ENCODE measurements at regions not wholly inside any gene's neighbourhood (a gene's known extent, or its start where the extent isn't known, plus 50 kb on each side); places are given as distances from the start of the nearest gene placed in this dataset.

DNA sequence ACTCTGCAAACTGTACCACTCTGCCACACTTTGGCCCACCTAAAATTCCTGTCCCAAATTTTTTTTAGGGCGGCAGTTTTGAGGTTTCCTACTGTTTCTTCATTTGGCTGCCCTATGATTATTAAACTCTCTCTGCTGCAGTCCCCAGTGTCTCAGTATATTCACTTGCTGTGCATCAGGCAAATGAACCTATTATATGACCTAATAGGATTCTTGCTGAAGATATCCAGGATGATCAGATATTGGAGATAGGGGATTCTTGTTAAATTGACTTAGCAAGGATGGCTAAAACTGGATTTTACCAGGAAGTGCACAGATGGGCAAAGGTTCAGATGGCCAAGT, 410.8 kb upstream of the DDI1 start:
- DNase-seq, result no peak

DNA sequence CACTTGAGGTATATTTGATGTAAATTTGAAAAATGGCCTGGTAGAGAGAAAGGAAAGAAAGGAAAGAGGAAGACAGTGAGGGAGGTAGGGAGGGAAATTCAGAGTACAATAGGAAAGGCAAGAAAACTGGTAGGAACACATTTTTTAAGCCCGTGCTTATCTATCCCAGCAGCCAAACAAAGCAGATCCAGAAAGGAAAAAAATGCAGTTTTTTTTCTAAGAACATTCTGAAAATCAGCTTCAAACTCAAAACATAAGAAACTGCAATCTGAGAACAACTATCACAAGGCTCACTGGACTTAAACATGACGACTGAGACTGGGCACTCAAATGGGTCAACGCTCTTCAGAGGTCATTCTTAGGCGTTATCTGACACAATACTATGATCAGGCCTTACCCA, 408.3 kb upstream of the DDI1 start:
- DNase-seq, result no peak

DNA sequence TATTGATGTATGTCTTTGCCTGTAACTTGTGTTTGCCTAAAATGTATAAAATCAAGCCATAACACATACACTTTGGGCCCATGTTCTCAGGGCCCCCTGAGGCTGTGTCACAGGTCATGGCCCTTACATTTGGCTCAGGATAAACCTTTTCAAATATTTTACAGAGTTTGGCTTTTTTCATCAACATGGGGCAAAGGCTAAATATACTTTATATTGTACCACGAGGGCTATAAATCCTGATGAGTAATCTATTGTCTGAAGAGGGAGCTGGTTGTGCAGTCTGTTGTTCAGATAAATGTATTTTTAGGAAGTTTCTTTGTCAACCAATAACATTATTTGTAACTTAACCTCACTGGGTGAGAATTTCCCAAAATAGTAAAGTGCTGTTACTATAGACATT, 404.6 kb upstream of the DDI1 start:
- no peak for DNase-seq

DNA sequence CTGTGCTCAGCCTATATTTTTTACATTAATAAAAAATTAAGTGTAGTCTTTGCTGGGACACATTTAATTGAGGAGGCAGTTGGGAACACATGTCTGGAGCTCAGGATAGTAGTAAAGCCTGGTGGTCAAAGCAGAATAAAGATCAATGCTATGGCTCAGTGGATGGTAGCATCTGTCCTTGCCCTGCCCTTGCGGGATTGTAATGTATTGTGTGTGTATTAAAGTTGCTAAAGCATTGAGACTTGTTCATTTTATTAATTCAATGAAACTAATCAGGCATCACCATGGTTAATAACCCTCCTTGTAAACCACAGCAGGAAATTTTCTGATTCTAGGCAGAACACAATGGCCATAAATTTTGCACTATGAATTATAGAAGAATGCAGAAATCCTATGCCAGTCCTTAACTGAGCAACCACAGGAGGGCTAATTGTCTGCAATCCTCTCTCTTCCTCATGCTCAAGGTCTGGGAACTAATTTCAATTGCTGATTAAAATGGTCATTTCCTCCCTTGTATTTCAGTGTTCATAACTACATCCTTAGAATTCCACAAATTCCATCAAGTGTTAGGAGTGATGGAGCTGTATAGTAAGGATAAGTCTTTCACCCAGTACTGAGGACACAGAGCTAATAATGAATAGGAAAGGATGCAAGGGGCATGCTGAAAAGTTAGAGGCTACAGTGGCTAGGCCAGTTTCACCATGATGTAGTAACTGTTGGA, 403.2 kb upstream of the DDI1 start:
- no peak for DNase-seq

DNA sequence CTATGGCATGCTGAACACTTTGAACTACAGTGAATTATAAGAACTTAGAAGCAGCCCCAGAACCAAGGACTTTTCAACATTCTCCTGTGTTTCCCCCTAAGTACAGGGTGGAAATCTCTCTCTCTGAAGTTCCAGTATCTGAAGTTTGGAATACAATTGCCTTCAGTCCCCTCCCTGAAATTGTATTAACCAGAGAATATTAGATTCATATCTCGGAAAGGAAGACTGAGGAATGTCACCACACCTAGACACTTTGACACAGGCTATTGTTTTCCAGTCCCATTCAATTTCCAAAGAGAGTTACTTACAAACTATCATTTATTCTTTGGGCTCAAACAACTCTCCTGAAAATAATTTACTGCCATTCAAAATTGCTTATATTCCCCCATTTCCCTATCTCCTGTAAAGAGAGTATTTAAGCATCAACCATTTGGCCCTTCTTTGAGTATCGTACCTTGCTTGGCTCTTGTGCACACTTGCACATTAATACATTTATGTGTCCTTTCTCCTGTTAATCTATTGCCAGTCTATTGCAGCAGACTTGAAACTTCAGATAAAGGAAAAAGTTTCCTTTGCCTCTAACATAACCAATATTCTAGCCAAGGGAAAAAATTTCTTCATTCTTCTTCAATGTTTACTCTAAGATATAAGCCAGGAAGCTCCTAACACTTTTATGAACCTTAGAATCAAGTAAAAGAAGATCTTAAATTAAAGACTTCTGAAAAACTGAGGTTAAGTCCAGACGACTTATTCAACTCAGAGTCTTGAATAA, 402.4 kb upstream of the DDI1 start:
- DNase-seq, result no peak

DNA sequence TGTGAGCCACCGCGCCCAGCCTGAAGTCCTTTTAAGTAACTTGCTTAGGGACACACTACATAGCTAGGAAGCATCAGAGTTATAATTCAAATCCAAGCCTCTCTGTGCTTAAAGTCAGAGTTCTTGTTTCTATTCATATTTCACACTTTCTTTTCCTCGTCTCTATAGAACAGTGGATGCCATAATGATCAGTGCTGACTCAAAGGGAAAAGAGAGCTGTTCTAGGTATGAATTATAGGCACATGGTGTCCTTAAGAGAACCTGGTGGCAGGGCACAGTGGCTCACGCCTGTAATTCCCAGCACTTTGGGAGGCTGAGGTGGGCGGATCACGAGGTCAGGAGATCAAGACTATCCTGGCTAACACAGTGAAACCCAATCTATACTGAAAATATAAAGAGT, 400.2 kb upstream of the DDI1 start:
- DNase-seq, result no peak

DNA sequence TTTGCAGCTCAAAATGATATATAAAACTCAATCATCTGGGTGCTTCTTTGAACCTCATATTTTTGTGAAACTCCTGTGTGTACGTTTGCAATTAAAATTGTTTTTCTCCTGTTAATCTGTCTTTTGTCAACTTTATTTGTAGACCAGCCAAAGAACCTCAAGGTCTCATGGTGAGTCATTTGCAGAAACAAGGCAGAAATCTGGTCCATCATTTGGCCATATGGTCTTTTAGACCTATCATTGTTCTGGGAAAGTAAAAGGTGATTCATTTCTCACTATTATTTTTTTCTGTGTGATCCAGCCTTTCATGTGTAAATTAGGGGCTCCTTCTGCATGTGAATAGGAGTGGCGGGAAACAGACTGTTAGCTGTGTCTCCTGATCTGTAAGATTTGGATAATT, 399.1 kb upstream of the DDI1 start:
- no peak for DNase-seq

DNA sequence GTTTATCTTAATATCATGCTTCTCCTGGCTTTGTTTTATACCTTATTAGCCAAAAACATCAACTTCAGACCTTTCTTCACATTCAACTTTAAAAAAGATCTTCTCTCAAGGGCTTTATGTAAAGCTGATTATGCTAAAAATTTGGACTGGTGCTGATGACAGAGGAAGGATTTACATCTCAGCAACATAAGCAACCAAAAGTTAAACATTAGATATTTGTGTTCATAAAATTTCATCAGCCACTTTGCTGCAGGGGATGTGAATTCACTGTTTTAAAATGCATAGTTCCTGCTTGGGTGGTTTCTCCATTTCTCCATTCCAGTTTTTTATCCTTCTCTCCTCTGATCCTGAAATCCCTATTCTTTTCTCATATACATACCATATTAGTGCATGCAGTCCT, 398.6 kb upstream of the DDI1 start:
- DNase-seq, result no peak

DNA sequence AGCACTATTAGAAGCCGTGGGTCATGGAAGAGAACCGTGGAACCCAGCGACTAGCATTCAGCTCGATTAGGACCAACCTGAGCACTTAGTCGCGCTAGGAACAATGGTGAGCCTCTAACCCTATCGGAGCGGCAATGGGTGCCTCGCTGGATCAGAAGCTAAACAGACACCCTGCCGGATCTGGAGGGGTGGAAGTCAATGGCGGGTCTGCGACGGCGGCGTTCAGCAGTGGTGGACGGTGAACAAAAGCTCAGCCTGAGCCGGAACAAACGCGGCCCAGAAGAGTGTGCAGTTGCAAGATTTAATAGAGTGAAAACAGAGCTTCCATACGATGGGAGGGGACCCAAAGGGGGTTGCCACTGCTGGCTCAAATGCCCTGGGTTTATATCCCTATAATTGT, 391.8 kb upstream of the DDI1 start:
- no peak for DNase-seq

DNA sequence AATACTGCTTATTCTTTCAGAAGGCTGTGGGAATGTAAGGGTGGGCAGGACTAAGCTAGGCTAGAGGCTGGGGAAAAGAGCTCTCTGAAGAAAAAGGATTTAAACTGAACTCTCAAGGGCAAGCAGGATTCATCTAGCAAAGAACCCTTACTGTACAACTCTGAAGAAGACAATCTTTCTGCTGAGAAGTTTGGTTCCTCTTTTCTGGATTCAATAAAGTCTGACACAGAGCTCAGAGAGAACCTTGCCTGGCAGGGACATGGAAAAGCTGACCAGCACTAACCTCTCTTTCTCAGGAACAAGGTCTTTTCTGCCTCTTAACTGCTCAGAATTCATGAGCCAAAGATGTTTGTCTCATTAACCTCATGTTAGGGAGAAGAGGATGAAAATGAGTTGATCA, 388.4 kb upstream of the DDI1 start:
- DNase-seq, result no peak

DNA sequence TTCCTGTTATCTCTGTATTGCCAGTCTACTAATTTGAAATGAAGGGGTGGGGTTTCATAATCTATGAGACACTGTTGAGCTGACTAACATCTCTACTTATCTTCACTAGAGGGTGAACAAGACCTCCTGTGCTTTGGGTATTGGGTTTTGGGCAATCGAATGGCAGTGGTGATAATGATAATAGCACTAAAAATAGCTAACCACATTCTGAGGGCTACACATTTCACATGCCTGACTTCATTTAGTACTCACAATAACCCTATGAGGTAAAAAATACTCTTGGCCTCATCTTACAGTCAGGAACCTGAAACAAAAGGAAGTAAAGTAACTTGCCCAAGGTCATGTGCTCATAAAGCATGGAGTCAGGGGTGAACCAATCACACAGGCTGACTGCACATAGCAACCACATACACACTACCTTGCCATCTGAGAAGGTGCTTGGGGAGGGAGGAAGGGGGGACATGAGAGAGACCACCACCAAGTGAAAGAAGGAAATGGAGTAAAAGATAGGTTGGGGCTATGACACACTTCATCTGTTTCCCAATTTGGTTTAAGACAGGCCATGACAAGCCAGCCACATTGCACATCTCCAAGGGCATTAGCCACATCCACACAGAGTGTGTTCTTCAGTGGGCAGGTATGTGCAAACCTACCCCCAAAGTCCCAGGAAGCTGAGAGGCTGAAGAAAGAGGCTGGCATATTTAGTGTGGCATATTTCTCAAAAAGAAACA, 387.6 kb upstream of the DDI1 start:
- DNase-seq, result no peak

DNA sequence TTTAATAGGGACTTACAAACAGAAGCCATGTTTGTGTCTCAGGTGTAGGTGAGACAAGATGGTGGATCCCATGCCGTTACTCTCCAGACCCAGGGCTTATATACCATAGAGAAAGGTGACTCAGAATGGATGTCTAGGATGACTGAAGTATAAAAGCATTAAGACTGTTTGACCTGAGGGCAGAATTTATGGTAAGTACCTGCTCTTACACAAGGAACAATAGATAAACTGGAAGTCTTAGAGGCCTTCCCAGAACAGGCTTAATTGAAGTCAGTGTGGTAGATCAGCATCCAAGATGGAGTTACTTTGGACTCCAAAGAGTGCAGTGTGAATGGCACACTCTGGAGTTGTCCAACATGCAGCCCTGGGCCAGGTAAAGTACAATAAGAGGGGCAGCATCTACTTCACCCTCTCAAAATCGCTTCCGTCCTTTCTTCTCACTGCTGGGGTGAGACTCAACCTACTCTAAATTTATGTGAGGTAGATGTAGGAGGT, 387.0 kb upstream of the DDI1 start:
- no peak for DNase-seq

DNA sequence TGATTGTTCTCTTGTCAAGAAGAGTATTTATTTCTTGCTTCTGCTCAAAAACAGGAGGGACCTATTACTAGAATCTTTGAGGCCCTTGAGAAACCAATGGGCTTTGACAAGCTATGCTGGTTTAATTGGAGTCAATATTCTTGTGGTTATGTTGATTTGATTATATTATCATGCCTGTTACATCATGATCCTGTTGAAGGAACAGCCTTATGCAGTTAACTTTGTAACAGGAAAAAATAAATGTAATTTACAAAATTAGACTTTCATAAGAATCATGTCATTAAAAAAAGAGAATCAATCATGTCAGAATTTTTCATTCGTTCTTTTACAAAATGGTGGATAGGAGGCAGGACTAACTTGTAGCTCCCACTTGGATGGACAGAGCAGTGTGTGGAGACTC, 386.1 kb upstream of the DDI1 start:
- DNase-seq, result no peak

DNA sequence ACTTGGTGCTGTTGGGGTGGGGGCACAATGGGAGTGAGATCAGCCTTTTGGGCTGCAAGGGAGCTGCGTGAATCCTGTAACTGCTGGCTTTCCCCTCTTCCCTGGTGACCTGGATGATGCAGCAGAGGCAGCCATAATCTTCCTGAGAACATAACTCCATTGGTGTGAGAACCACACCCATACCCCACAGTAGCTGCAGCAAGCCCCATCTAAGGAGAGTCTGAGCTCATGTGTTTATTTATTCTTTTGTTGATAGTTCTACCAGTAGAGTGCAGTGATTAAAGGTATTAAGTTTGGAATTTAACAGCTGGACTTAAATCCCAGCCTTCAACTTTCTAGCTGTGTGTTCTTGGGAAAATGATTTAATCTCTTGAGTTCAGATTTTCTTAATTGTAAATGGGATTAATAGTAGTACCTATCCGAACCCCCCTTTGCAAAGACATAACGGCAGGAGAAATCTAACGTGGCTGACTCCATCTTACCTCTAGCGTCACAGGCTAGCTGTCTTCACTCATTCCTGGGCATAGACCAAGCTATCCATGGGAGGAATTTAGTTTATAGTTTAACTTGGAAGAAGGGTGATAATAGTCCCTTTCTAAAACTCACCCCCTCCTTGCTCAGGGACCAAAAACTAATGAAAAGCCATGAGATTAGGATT, 385.0 kb upstream of the DDI1 start:
- no peak for DNase-seq

DNA sequence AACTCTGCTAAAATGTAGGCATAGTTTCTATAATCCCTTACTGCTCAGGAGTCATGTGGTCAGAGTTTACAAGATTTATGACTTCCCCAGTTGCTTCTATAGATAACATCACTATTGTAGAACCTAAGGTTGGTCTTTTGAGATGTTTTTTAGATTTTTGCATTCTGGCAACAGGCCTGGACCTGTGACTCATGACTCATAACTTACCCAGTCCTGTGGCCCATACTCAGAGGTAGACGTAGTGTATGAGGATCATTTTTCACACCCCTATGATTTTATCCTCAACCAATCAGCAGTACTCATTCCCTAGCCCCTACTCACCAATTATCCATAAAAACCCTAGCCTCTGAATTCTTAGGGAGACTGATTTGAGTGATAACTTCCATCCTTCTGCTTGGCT, 384.4 kb upstream of the DDI1 start:
- no peak for DNase-seq

DNA sequence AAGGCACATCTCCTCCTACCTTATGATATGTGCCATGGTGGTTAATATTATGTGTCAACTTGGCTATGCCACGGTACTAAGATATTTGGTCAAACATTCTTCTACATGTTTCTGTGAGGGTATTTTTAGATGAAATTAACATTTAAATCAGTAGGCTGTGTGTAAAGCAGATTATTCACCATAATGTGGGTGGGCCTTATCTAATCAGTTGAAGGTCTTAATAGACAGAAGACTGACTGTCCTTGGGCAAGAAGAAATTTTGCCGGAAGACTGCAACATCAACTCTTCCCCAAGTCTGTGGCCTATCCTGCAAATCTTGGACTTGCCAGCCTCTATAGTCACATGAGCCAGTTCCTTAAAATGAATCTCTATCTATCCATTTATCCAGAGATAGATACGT, 380.1 kb upstream of the DDI1 start:
- no peak for DNase-seq

DNA sequence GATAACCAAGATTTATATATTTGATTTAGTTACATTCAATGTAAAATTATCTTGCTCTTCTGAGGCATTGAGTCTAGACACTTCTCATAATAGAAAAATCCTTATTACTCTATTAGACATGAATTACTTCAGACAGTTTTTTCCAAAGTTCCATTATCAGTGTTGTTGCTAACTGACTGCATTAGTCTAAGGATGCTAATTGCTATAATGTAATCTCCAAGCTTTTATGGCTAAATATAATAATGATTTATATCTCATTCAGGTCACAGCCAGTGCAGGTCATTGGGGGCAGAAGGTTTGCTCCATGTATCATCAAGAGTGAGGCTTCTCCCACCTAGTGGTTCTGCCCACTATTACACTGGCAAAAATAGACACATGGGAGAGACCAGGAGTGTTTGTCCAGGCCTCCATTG, 377.2 kb upstream of the DDI1 start:
- DNase-seq, result no peak

DNA sequence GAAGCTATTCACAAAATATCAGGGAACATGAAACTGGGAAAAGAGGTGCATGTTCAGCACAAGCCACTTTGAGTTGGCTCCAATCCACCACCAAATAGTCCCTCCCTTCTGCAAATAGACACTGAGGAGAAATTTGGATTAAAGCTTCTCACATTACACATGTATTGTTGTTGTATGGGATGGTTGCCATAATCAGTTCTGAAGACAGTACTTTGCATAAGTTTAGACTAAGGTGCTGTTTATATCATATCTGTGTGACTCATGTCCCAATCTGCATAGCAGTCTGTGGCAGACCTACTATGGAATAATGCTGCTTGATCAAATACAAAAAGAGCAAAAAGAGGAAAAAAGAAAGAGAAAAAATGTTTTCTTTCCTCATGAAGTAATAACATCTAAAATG, 376.7 kb upstream of the DDI1 start:
- DNase-seq, result no peak

DNA sequence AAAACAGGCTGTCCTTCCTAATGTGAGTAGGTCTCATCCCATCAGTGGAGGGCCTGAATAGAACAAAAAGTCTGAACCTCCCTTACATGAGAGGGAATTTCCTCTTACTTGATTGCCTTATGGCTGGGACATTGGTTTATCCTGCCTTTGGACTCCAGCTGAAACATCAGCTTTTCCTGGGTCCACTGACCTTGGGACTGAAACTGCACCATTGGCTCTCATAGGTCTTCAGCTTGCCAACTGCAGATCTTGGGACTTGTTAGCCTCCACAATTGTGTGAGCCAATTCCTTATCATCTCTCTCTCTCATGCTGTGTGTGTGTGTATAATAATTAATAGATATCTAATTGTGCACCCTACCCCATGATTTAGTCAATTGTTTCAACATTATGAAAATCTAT, 375.3 kb upstream of the DDI1 start:
- no peak for DNase-seq

DNA sequence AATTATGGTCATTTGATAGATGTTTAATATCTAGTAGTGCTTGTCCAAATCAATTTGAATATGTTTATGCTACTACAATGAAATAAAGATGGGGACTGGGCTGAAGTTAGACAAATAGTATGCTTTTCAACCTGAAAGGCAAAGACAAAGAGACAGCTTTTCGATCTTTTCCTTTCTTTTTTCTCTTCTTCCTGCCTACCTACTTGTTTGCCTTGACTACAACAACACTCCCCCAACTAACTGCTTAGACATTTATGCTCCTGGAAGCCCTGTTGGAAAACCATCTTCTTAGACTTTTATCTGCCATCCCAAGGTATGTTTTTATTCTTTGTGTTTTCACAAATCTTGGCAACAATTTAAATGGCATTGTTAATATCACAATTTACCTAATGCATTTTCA, 374.4 kb upstream of the DDI1 start:
- DNase-seq, result no peak

DNA sequence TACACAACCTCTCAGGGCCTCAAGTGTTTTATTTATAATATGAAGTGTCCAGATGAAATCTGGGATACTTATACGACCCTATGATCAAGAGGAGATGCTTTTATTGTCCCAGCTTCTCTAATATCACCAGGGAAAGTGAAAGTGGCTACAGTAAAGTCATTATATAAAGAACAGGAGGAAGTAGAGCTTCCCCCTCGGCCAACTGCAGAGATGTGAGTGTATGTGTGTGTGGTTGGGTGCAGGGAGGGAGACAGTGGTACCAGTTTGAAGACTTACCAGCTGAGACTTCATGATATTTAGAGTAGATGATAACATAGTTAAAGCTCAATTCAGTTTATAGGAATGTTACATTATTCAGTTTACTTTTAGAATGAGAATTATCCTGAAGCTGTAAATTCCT, 373.6 kb upstream of the DDI1 start:
- DNase-seq, result no peak

DNA sequence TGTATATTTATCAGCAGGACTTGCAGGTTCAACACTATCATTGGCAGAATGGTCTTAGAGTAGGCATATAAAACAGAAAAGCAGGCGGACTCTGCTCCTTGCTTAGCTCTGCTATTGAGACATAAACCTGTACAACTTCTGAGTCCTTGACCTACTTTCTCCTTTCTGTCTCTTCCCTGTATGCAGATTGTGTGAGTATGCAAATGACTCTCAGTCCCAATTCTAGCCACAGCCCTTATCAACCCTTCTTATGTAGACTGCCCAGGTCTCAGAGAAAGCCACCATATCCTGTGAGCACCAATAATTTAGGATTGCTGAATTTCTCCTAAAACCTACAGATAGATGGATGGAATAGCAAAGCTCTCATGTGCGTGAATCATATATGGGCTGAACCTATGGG, 367.6 kb upstream of the DDI1 start:
- no peak for DNase-seq

DNA sequence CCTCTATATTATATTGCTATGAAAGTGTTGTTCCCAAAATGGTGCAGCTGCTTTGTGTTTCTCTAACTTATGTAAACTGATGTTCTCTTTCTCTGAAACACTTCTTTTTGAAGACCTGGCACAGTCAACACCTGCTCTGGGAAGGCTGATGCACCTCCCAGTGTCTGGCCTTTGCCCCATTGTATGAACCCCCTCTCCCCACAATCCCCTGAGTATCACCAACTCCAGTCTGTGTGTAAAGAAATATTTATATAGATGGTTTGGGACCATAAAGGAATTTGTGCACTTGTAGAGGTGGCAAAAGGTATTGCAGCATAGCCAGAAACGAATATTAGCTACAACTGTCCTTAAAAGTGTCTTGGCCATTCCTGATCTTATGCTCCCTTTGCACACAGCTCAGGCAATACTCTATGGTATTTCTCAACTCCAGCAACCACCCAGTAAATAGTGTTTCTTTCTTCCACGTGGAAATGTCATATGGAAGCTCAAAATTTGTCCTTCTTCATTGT, 365.2 kb upstream of the DDI1 start:
- DNase-seq, result no peak
